ENCODE measurements at regions not wholly inside any gene's neighbourhood (a gene's known extent, or its start where the extent isn't known, plus 50 kb on each side); places are given as distances from the start of the nearest gene placed in this dataset.

GRCh38 chr7:110507832-110508231 is 583.1 kb upstream of the LRRN3 start:
- TF ChIP-seq CTCF (IDR thresholded peaks at IDR 0.05; ENCODE audit: low read length) (no peak), EZH2phosphoT487 (IDR thresholded peaks at IDR 0.05; ENCODE audit: low read length) (no peak), EZH2 (optimal IDR thresholded peaks at IDR 0.05; ENCODE audit: low read depth, low read length) (no peak)

Measured in MM.1S (cell line).